SK-N-SH (cell line): ENCODE measurements at regions not wholly inside any gene's neighbourhood (a gene's known extent, or its start where the extent isn't known, plus 50 kb on each side); places are given as distances from the start of the nearest gene placed in this dataset.

Experiments
- CTCF ChIA-PET: fragments of 300-600, 350-600 bp; formaldehyde crosslinking; extraction: SDS; loops from one replicate; lab custom pipeline; 2021; lab: Yijun Ruan, JAX
- POLR2A ChIA-PET: fragments of 350-600 bp; sonication (Branson Sonifier 250); formaldehyde crosslinking; extraction: SDS; loops from one replicate; lab custom pipeline; 2020; ENCODE audit warnings: antibody characterized with exemption, inconsistent platforms; lab: Yijun Ruan, JAX
- DNase-seq: peaks from one replicate; pipeline ENCODE4 v3.0.0; 2012
- H2AFZ ChIP-seq: fragments of 200-600 bp; sonication (generic); 2 replicates; pipeline ENCODE4 v1.8.1; 2016; ENCODE audit warnings: antibody characterized with exemption, mild to moderate bottlenecking, low read depth
- H3F3A ChIP-seq: fragments of 200-600 bp; sonication (generic); replicated peaks from 2 replicates; pipeline ENCODE3; 2016; ENCODE audit warnings: antibody characterized with exemption, mild to moderate bottlenecking; ENCODE audit not compliant: insufficient read depth
- H3K27ac ChIP-seq, 2 experiments: fragments of 200-500 bp in 1 of 2; fragments of 200-600 bp in 1 of 2; sonication (Bioruptor generic) in 1 of 2; sonication (generic), shearing (Covaris generic) in 1 of 2; 2 replicates each; pipeline versions ENCODE4 v1.5.1 to v1.6.1; 2014 to 2016; ENCODE audit warnings: low read depth in 2 of 2, inconsistent platforms in 1 of 2, low read length in 1 of 2, mild to moderate bottlenecking in 1 of 2, mixed read lengths in 1 of 2
- H3K27me3 ChIP-seq: fragments of 200-600 bp; sonication (generic), shearing (Covaris generic); 2 replicates; pipeline ENCODE4 v1.6.1; 2016; ENCODE audit warnings: mixed run types; ENCODE audit not compliant: insufficient read depth
- H3K36me3 ChIP-seq, 2 experiments: fragments of 200-500 bp in 1 of 2; fragments of 200-600 bp in 1 of 2; sonication (Bioruptor generic) in 1 of 2; sonication (generic) in 1 of 2; replicated peaks in 1 of 2; 2 replicates each; pipeline versions ENCODE3 to v1.5.1; 2014 to 2016; ENCODE audit warnings: low read length in 1 of 2, mild to moderate bottlenecking in 1 of 2; ENCODE audit not compliant: insufficient read depth in 2 of 2, control insufficient read depth in 1 of 2
- H3K4me1 ChIP-seq, 2 experiments: fragments of 200-500 bp in 1 of 2; fragments of 200-600 bp in 1 of 2; sonication (Bioruptor generic) in 1 of 2; sonication (generic), shearing (Covaris generic) in 1 of 2; 2 replicates each; pipeline versions ENCODE4 v1.5.1 to v1.6.1; 2014 to 2016; ENCODE audit warnings: low read depth in 1 of 2, low read length in 1 of 2, mixed run types in 1 of 2; ENCODE audit not compliant: insufficient read depth in 2 of 2, control insufficient read depth in 1 of 2
- H3K4me2 ChIP-seq: fragments of 200-600 bp; sonication (generic), shearing (Covaris generic); 2 replicates; pipeline ENCODE4 v1.6.1; 2017; ENCODE audit warnings: mixed run types
- H3K4me3 ChIP-seq, 2 experiments: fragments of 200-500 bp in 1 of 2; fragments of 200-600 bp in 1 of 2; sonication (Bioruptor generic) in 1 of 2; sonication (generic), shearing (Covaris generic) in 1 of 2; 2 replicates each; pipeline versions ENCODE4 v1.5.1 to v1.8.1; 2014 to 2016; ENCODE audit warnings: low read depth in 2 of 2, inconsistent platforms in 1 of 2, low read length in 1 of 2, mild to moderate bottlenecking in 1 of 2, mixed read lengths in 1 of 2, moderate library complexity in 1 of 2
- H3K79me2 ChIP-seq: fragments of 200-600 bp; sonication (generic); 2 replicates; pipeline ENCODE4 v1.8.1; 2017; ENCODE audit warnings: mild to moderate bottlenecking; ENCODE audit not compliant: insufficient read depth
- H3K9ac ChIP-seq: fragments of 200-600 bp; sonication (generic); 2 replicates; pipeline ENCODE4 v1.6.1; 2017; ENCODE audit warnings: mixed run types
- H3K9me2 ChIP-seq: fragments of 200-600 bp; sonication (generic); 2 replicates; pipeline ENCODE4 v1.6.1; 2017; ENCODE audit warnings: mixed run types
- H3K9me3 ChIP-seq: fragments of 200-600 bp; sonication (generic); 2 replicates; pipeline ENCODE4 v1.6.1; 2017; ENCODE audit warnings: mixed run types, mild to moderate bottlenecking, moderate library complexity
- H4K20me1 ChIP-seq: fragments of 200-600 bp; sonication (generic); 2 replicates; pipeline ENCODE4 v1.6.1; 2017; ENCODE audit warnings: mild to moderate bottlenecking, mixed run types; ENCODE audit not compliant: insufficient read depth
- CHD2 ChIP-seq: fragments of 150-350 bp; IDR thresholded peaks from 2 replicates; pipeline ENCODE4 v1.6.1; 2018; ENCODE audit warnings: low read length; ENCODE audit not compliant: partially characterized antibody
- ELF1 ChIP-seq: IDR thresholded peaks from 2 replicates; pipeline ENCODE4 v1.4.0; 2012
- EZH2phosphoT487 ChIP-seq: fragments of 200-600 bp; sonication (generic); IDR thresholded peaks from 2 replicates; pipeline ENCODE4 v1.6.1; 2017; ENCODE audit warnings: low read depth, mixed run types, mild to moderate bottlenecking, antibody characterized with exemption, moderate library complexity, borderline replicate concordance
- FOSL2 ChIP-seq: IDR thresholded peaks from 2 replicates; pipeline ENCODE4 v1.4.0; 2012; ENCODE audit warnings: low read depth, mild to moderate bottlenecking, moderate library complexity, borderline replicate concordance
- FOXJ3 ChIP-seq: sonication (generic); formaldehyde crosslinking; IDR thresholded peaks from 2 replicates; pipeline ENCODE4 v1.5.1; 2020; ENCODE audit warnings: mild to moderate bottlenecking, missing genetic modification reagents
- FOXM1 ChIP-seq: IDR thresholded peaks from 2 replicates; pipeline ENCODE4 v1.4.0; 2012; ENCODE audit warnings: low read depth, mild to moderate bottlenecking
- GABPA ChIP-seq: IDR thresholded peaks from 2 replicates; pipeline ENCODE4 v1.4.0; 2012; ENCODE audit warnings: low read depth, mild to moderate bottlenecking
- NFIC ChIP-seq: IDR thresholded peaks from 2 replicates; pipeline ENCODE4 v1.4.0; 2012; ENCODE audit warnings: borderline replicate concordance
- NRF1 ChIP-seq: IDR thresholded peaks from 2 replicates; pipeline ENCODE4 v1.6.1; 2012; ENCODE audit warnings: low read depth, mild to moderate bottlenecking, low read length
- RAD21 ChIP-seq: IDR thresholded peaks from 2 replicates; pipeline ENCODE4 v1.6.1; 2012; ENCODE audit warnings: mild to moderate bottlenecking, low read length
- RCOR1 ChIP-seq: fragments of 150-350 bp; IDR thresholded peaks from 2 replicates; pipeline ENCODE4 v1.6.1; 2017; ENCODE audit warnings: antibody characterized with exemption, low read length
- RFX5 ChIP-seq: IDR thresholded peaks from 2 replicates; pipeline ENCODE4 v1.6.1; 2012; ENCODE audit warnings: mild to moderate bottlenecking, improper control_type of control experiment, low read length
- RXRA ChIP-seq: IDR thresholded peaks from 2 replicates; pipeline ENCODE4 v1.4.0; 2012; ENCODE audit warnings: low read depth, mild to moderate bottlenecking, borderline replicate concordance
- SIN3A ChIP-seq: IDR thresholded peaks from 2 replicates; pipeline ENCODE4 v1.6.1; 2012; ENCODE audit warnings: low read depth, mild to moderate bottlenecking, low read length, moderate library complexity, borderline replicate concordance
- SMC3 ChIP-seq: IDR thresholded peaks from 2 replicates; pipeline ENCODE4 v1.6.1; 2012; ENCODE audit warnings: low read depth, low read length, improper control_type of control experiment
- TAF1 ChIP-seq: IDR thresholded peaks from 2 replicates; pipeline ENCODE4 v1.6.1; 2012; ENCODE audit warnings: low read depth, mild to moderate bottlenecking, low read length, moderate library complexity, borderline replicate concordance
- TCF12 ChIP-seq: IDR thresholded peaks from 2 replicates; pipeline ENCODE4 v1.4.0; 2012
- TEAD4 ChIP-seq: IDR thresholded peaks from 2 replicates; pipeline ENCODE4 v1.4.0; 2012; ENCODE audit warnings: mild to moderate bottlenecking, borderline replicate concordance; ENCODE audit not compliant: insufficient read depth
- YY1 ChIP-seq: IDR thresholded peaks from 2 replicates; pipeline ENCODE4 v1.4.0; 2012; ENCODE audit warnings: low read depth, mild to moderate bottlenecking
- WGBS: methylation state at CpG from one replicate; pipeline ENCODE4 v1.1.6; 2017; ENCODE audit warnings: low lambda C conversion rate; 5-methylcytosine and 5-hydroxymethylcytosine counted together
- TF ChIP-seq, protein P1 (sequence below): IDR thresholded peaks from 2 replicates; pipeline ENCODE4 v1.4.0; 2012; ENCODE audit warnings: low read depth
- TF ChIP-seq, protein P2 (sequence below): IDR thresholded peaks from 2 replicates; pipeline ENCODE4 v1.4.0; 2012; ENCODE audit warnings: low read depth, borderline replicate concordance
- TF ChIP-seq, protein P3 (sequence below): fragments of 150-350 bp; IDR thresholded peaks from 2 replicates; pipeline ENCODE4 v1.6.1; 2017; ENCODE audit warnings: antibody characterized with exemption, low read length, low read depth, borderline replicate concordance
- TF ChIP-seq, protein P4 (sequence below): IDR thresholded peaks from 2 replicates; pipeline ENCODE4; 2012
- TF ChIP-seq, protein P5 (sequence below): fragments of 200-600 bp; sonication (generic); IDR thresholded peaks from 2 replicates; pipeline ENCODE4 v1.6.1; 2017; ENCODE audit warnings: antibody characterized with exemption, mild to moderate bottlenecking, moderate library complexity

DNA sequence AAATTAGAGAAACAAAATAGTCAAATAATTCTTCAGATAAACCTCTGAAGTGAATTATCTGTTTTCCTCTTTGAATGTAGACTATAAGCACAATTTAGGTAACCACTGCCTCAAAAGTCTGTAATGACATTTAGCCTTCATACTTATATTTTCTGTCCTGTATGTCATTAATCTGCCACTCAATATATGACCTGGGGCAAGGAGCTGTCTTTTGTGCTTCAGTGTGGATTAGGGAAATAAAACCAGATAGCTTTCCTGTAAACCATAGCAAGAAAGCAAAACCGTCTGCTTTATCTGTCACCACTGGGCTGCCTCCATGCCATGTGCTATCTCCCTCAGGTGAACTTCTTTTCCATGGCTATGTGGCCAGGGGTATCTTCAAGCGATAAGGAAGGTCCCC, 606.6 kb upstream of the C9orf72 start (continued):
- TF ChIP-seq, protein P1, sequence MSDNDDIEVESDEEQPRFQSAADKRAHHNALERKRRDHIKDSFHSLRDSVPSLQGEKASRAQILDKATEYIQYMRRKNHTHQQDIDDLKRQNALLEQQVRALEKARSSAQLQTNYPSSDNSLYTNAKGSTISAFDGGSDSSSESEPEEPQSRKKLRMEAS = no peak
- TF ChIP-seq, protein P2, sequence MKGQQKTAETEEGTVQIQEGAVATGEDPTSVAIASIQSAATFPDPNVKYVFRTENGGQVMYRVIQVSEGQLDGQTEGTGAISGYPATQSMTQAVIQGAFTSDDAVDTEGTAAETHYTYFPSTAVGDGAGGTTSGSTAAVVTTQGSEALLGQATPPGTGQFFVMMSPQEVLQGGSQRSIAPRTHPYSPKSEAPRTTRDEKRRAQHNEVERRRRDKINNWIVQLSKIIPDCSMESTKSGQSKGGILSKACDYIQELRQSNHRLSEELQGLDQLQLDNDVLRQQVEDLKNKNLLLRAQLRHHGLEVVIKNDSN = no peak
- TF ChIP-seq TEAD4 (no peak), YY1 (no peak), GABPA (no peak), RXRA (no peak), CHD2 (peak; percentile 25), EZH2phosphoT487 (no peak), RCOR1 (peak; percentile 26; the same call in 1 of the 2 replicates), SIN3A (no peak), NRF1 (no peak), TCF12 (no peak), RFX5 (no peak), SMC3 (no peak), FOXM1 (no peak), FOXJ3 (CRISPR knock-in tag) (0 out of 2 replicates have a peak, but pooled peaks have one; percentile 37), RAD21 (peak; percentile 28; the same call in 1 of the 2 replicates), ELF1 (no peak), FOSL2 (no peak), TAF1 (no peak), NFIC (no peak)
- TF ChIP-seq, protein P3, sequence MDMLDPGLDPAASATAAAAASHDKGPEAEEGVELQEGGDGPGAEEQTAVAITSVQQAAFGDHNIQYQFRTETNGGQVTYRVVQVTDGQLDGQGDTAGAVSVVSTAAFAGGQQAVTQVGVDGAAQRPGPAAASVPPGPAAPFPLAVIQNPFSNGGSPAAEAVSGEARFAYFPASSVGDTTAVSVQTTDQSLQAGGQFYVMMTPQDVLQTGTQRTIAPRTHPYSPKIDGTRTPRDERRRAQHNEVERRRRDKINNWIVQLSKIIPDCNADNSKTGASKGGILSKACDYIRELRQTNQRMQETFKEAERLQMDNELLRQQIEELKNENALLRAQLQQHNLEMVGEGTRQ = no peak
- TF ChIP-seq, protein P4, sequence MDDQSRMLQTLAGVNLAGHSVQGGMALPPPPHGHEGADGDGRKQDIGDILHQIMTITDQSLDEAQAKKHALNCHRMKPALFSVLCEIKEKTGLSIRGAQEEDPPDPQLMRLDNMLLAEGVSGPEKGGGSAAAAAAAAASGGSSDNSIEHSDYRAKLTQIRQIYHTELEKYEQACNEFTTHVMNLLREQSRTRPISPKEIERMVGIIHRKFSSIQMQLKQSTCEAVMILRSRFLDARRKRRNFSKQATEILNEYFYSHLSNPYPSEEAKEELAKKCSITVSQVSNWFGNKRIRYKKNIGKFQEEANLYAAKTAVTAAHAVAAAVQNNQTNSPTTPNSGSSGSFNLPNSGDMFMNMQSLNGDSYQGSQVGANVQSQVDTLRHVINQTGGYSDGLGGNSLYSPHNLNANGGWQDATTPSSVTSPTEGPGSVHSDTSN = 0 out of 2 replicates have a peak, but pooled peaks have one; percentile 4

DNA sequence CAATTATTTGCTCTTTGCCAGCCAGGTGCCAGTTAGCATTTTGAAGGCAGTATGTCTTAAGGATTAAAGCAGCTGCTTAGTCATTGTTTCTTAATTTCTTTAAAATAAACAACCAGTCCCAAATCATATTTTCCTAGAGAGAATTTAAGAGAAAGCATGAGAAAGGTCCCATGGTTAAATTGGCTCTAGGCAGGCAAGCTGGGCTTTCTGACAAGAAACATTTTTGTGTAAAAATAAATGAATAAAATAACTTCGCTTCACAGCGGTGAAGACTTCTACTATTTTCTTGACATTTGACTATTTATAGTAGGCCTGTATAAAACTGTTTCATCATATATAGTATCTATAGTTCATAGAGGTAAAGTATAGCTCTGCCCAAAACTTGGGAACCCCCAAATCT, 617.7 kb upstream of the C9orf72 start:
- Histone ChIP-seq H4K20me1 (no peaks in the 10 kb centered on the region), H3K9me3 (no peaks in the 10 kb centered on the region), H3K9ac (no peak overlapping the region), H3K4me3 (no peak overlapping the region)
- TF ChIP-seq TCF12 (no peak), YY1 (no peak), GABPA (no peak), RXRA (no peak), ELF1 (no peak), SIN3A (no peak), RAD21 (no peak), NRF1 (no peak)
- TF ChIP-seq, protein P5, sequence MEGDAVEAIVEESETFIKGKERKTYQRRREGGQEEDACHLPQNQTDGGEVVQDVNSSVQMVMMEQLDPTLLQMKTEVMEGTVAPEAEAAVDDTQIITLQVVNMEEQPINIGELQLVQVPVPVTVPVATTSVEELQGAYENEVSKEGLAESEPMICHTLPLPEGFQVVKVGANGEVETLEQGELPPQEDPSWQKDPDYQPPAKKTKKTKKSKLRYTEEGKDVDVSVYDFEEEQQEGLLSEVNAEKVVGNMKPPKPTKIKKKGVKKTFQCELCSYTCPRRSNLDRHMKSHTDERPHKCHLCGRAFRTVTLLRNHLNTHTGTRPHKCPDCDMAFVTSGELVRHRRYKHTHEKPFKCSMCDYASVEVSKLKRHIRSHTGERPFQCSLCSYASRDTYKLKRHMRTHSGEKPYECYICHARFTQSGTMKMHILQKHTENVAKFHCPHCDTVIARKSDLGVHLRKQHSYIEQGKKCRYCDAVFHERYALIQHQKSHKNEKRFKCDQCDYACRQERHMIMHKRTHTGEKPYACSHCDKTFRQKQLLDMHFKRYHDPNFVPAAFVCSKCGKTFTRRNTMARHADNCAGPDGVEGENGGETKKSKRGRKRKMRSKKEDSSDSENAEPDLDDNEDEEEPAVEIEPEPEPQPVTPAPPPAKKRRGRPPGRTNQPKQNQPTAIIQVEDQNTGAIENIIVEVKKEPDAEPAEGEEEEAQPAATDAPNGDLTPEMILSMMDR = no peak
- TF ChIP-seq, all 33 proteins: peak for 0
- Histone ChIP-seq H3K4me1 (no peaks in the 10 kb centered on the region), H3K9me2 (no peaks in the 10 kb centered on the region), H3K79me2 (no peaks in the 10 kb centered on the region), H3K27me3 (no peaks in the 10 kb centered on the region), H2AFZ (no peak overlapping the region), H3K4me2 (no peak overlapping the region), H3F3A (no peaks in the 10 kb centered on the region), H3K27ac (no peak overlapping the region), H3K36me3 (no peaks in the 10 kb centered on the region)
- WGBS = 88% methylated on average over 2 of the region's 2 CpGs
- no peak for DNase-seq
- POLR2A ChIA-PET = no interaction called here
- CTCF ChIA-PET = interaction anchor here (0.6 to 1.2 kb wide), 3 partner anchors 11 to 27 kb away, joined by 3 to 4 read pairs (median 3); no protein-coding TSS in a partner anchor
